ENCODE measurements at regions not wholly inside any gene's neighbourhood (a gene's known extent, or its start where the extent isn't known, plus 50 kb on each side); places are given as distances from the start of the nearest gene placed in this dataset.

GRCh38 chr9:109912082-109912582 lies 132.1 kb downstream of the PALM2AKAP2 start:
- TF ChIP-seq CTCF (conservative IDR thresholded peaks at IDR 0.05): no peak
- no peak overlapping the region for H3K27ac ChIP-seq

- no peak for TF ChIP-seq CTCF (conservative IDR thresholded peaks at IDR 0.05)
- H3K27ac ChIP-seq: no peak overlapping the region
Measured at GRCh38 chr9:109912726-109913460, 132.9 kb downstream of the PALM2AKAP2 start.

- no peak overlapping the region for H3K27ac ChIP-seq
- no peak for TF ChIP-seq CTCF (conservative IDR thresholded peaks at IDR 0.05)
Measured at GRCh38 chr9:109913461-109913810, 133.4 kb downstream of the PALM2AKAP2 start.

- no peak overlapping the region for H3K27ac ChIP-seq
- no peak for TF ChIP-seq CTCF (conservative IDR thresholded peaks at IDR 0.05)
Measured at GRCh38 chr9:109914280-109915027, 134.5 kb downstream of the PALM2AKAP2 start.

GRCh38 chr9:109916316-109916715 lies 136.3 kb downstream of the PALM2AKAP2 start:
- no peak for TF ChIP-seq CTCF (conservative IDR thresholded peaks at IDR 0.05)
- H3K27ac ChIP-seq: no peak overlapping the region

GRCh38 chr9:109918339-109919163 lies 138.6 kb downstream of the PALM2AKAP2 start:
- no peak for TF ChIP-seq CTCF (conservative IDR thresholded peaks at IDR 0.05)
- H3K27ac ChIP-seq: no peak overlapping the region

Measured in VCaP (cell line).